ENCODE measurements at regions not wholly inside any gene's neighbourhood (a gene's known extent, or its start where the extent isn't known, plus 50 kb on each side); places are given as distances from the start of the nearest gene placed in this dataset.
"Not testable (repeated sequence)": the region's sequence is repeated elsewhere in the genome, so short reads cannot be mapped to it uniquely, and the experiment has no call there.

DNA sequence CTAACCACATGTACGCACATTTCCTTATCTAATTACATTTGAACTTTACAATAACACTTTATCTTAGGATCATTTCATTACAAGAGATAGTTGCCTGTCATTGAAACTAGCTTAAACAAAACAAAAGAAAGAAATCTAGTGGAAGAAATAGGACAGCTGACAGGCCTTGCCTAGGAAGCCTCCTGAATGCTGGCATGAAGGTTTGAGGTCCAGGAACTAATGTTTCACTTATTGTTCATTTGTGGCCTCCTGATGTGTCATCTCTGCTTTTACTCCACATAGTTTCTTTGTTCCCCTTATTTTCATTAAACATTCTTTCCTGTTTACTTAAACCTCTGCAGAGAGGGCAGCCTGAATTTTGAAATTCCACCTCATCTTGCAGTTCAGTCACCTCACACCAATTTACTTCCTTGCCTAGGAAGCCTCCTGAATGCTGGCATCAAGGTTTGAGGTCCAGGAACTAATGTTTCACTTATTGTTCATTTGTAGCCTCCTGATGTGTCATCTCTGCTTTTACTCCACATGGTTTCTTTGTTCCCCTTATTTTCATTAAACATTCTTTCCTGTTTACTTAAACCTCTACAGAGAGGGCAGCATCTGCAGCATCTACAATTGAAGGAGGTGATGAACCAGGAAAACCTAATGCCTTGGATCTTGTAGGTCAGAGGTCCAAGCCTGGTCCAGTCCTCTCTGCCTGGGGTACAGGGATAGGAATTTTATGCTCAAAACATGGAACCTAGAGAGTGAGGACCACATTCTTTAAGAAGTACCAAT, 319.2 kb downstream of the SPATA31A1 start:
- not testable (repeated sequence) for DNase-seq

DNA sequence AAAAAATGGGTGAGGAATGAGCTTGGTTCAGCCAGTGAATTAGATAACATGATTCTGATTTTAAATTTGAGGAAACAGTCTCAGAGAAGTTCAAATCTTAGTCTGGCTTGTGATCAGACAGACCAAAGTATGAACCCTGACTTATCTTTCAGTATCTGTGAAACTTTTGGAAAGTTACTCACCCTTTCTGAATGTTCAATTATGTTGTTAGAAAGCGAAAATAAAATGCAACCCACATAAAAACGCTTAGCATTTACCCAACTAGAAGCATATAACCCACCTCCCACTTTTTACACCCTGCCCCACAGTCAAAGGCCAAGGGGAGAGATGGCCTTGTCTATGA, 319.7 kb downstream of the SPATA31A1 start:
- DNase-seq = not testable (repeated sequence)

DNA sequence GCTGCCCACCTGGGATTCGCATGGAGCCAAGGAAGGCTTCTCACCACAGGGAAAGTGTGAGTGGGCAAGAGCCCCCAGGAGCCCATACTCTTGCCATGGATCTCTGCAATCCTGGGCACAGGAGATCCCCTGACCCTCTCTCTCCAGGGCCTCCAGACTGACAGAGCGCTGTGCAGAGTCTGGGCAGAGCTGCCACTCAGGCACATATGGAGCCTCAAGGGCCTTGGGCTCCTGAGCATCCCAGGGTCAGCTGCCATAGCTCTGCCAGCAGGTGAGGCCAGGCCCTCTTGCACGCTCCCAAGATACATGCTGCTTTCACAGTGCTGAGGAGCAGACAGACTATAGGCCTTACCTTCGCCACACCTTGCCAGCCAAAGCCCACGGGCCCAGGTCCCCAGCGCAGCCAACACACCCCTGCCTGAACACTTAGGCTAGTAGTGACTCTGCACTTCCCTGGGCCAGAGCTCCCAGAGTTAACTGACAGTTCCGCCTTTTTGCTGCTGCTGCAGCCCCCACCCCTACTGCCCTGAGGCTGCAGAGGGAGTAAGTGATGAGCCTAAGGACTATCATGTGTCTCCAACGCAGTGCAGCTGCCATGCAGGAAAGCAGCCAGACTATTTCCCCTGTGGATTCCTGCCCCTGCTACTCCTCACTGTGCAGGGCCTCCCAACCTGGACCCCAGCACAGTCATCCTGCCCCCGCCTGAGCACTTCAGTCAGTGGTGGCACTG, 323.2 kb downstream of the SPATA31A1 start:
- not testable (repeated sequence) for DNase-seq

DNA sequence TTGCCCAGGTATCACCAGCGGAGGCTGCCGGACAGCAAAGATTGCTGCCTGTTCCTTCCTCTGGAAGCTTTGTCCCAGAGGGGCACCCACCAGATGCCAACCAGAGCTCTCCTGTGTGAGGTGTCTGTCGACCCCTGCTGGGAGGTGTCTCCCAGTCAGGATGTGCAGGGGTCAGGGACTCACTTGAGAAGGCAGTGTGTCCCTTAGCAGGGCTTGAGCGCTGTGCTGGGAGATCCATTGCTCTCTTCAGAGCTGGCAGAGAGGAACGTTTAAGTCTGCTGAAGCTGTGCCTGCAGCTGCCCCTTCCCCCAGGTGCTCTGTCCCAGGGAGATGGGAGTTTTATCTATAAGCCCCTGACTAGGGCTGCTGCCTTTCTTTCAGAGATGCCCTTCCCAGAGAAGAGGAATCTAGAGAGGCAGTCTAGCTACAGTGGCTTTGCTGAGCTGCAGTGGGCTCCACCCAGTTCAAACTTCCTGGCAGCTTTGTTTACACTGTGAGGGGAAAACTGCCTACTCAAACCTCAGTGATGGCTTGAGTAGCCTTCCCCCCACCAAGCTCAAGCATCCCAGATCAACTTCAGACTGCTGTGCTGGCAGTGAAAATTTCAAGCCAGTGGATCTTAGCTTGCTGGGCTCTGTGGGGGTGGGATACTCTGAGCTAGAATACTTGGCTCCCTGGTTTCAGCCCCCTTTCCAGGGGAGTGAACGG, 325.4 kb downstream of the SPATA31A1 start:
- not testable (repeated sequence) for DNase-seq

DNA sequence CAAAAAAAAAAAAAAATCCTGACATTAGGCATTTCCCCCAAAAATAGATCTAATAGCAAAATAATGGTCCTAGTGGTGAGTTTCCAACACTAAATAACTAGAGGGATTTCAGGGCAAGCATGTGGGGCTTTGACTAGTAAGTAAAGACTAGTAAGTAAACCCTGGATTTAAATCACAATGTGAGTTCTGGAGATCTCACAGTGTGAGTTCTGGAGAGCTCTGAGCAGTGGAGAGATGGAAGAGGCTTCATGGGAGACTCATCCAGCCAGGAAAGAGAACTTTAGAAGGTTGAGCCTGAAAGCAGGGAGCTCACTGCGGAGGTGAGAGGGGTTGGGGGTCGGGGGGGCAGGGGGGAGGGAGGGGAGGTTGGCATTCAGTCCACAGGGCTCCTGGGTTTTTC, 373.4 kb downstream of the SPATA31A1 start:
- not testable (repeated sequence) for DNase-seq

DNA sequence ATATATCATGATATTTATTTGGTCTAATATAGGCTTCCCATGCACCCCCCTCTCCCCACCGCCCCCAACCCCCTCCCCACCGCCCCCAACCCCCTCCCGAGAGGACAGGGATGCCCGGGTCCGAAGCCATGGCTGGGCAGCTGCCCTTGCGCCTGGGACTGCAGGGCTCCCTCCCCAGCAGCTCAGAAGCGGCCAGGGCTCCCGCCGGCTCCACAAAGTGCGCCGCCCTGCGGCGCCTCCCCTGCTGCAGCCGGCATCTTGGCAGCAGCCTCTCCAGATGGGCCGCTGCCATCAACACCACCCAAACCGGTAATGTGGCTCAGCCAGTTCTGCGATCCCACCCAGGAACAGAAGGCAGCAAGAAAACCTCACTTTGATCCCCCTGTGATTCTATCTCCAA, 389.4 kb downstream of the SPATA31A1 start:
- not testable (repeated sequence) for DNase-seq

DNA sequence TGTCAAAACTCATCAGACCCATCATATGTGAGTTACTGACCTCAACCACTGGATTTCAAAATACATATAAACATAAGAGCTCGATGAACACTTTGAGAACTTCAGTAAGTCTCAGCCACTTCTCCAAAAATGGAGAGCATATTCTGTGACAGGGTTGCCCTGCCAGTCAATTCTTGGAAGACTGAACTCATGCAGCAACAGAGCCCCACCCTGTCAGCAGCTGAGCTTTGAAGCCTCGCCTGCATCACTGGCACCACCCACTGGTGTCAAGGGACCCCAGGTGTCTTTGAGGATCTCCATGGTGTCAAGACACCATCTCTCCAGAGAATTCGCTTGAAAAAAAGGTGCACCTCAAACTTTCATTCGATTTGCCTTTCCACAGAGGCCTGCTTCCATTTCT, 420.1 kb downstream of the SPATA31A1 start:
- DNase-seq = not testable (repeated sequence)

DNA sequence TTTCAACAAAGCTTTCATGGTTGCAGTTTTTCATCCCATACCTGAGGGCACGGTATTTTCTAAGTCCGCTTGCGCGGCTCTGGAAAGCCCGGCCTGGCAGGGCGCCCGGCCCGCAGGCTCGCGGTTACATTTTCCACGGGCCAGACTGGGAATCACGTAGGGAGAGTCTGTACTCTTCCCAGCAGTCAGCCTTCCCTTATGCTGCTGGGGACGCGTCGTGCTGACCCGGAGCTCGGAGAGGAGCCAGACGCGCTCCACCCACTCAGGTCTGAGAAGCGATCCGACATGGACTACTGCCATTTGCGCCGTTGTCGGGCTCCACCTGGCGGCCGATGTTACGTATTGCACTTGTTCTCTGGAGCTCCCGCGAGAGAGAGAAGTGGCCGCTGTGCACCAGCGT, 435.9 kb downstream of the SPATA31A1 start:
- not testable (repeated sequence) for DNase-seq

DNA sequence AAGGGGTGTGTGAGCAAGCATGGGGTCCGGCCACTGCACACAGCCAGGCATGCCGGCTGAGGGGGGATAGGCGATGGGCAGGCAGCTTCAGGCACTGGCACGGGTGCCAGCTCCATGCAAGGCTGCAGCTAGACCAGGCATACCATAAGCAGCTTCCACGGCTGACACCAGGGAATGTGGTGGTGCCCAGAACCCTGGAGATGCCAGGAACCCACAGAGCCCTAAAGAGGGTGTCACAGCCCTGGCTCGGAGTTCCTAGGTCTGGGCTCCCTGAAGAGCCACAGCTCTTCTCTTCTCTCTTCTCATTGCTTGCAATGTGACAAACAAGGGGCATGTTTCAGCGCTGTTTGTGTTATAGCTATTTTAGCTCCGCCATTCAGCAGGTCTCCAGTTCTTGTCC, 442.5 kb downstream of the SPATA31A1 start:
- DNase-seq = not testable (repeated sequence)

DNA sequence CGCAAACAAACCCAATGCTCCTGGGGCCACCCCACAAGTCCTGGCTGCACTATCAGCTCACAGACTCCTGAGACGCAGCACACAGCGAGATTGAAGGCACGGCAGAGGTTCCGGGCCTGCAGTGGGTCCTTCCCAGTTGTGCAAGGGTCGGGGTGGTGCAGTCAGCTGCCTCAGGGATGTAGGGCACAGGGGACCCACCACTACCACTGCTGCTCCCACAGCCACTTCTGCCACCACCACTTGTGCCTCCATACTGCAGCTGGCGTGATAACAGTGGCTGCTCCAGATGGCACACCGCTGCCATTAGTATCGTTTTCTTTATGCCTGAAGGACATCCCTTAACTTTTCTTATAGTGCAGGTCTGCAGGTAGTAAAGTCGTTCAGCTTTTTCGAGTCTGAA, 443.8 kb downstream of the SPATA31A1 start:
- not testable (repeated sequence) for DNase-seq

DNA sequence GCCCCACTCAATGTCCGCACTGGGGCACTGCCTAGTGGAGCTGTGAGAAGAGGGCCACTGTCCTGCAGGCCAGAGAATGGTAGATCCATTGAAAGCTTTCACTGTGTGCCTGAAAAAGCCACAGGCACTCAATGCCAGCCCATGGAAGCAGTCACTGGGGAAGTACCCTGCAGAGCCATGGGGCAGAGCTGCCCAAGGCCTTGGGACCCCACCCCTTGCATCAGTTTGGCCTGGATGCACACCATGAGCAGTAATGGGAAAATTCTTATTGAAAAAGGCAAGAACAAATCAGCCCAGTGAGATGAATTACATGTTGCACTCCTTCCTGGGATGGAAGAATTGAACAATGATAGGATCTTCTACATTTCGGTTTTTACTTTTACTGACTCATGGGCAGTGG, 447.1 kb downstream of the SPATA31A1 start:
- not testable (repeated sequence) for DNase-seq

DNA sequence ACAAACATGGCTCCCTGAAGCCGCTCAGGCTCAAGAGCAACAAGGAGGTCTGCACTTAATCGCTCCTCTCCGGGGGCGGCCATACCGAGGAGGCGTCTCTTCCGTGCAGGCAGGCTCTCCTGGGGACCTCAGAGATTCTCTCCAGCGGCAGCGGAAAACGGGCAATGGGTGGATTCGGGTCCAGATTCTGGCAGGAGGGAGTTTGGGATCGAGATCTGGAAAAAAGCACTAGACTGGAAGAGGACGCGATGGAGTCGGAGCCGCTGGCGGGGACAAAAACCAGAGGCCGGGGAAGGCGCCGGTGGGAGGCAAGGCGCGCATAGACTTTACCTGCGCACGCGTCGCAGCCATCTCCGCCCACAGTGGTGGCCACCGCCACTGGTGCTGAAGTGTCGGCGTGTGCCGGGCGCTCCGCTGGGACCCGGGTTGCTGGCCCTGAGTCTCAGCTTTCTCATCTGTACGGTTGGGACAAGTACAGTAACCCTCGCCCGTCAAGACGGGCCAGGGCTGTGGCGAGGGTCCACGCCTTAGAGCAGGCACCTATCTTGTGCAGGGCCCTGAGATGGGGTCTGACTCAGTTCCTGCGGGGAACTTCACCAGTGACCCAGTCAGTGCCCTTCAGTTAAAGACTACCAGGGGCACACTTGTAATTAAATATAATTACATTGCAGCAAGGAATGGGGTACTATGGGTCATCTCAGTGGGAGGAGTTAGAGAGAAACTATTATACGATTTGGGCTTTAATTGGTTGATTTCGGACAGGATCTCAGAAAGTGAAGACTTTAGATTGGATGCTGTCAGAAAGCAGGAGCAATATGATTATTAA, 454.1 kb downstream of the SPATA31A1 start:
- DNase-seq = not testable (repeated sequence)

DNA sequence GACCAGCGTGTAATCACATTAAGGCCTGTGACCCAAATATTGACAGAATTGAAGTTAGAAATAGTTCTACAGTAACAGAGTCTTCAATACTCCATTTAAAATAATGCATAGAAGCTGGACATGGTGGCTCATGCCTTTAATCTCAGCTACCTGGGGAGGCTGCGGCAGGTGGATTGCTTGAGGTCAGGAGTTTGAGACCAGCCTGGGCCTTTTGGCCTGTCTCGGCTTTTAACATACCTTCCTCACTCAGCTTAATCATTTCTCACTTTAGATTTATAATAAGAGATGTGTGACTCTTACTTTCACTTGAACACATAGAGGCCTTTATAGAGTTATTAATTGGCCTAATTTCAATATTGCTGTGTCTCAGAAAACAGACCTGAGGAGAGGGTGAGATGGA, 454.9 kb downstream of the SPATA31A1 start:
- DNase-seq = not testable (repeated sequence)

DNA sequence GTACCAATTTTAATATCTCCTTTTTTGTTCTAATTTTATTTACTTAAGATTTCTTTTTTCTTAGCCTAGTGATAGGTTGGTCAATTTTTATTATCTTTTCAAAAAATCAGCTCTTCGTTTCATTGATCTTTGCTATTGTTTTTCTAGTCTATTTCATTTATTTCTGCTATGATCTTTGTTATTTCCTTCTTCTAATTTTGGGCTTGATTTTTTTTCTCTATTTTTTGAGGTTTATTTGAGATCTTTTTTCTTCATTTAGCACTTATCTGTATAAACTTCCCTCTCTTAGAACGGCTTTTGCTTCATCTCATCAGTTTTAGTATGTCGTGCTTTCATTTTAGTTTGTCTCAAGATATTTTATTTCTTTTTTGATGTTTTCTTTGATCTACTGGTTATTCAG, 456.1 kb downstream of the SPATA31A1 start:
- DNase-seq = not testable (repeated sequence)

DNA sequence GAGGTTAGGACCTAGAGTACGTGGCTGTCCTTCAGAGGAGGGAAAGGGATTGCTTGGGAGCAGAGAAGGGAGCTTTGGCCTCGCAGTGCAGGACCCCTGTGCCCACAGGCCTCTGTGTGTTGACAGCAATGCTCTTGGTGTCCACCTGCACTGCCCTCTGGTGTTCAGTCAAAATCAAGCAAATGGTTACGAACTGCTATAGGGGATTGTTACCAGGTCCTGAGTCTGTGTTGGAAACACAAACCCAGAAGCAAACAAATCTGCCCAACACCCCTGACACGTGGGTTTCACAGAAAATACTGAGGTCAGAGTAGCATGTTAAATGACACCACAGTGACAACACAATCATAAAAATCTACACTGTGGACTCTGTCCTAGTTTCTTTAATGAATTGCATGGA, 473.0 kb downstream of the SPATA31A1 start:
- not testable (repeated sequence) for DNase-seq

Measured in MV-4-11 (cell line).